ENCODE measurements at regions not wholly inside any gene's neighbourhood (a gene's known extent, or its start where the extent isn't known, plus 50 kb on each side); places are given as distances from the start of the nearest gene placed in this dataset.

DNA sequence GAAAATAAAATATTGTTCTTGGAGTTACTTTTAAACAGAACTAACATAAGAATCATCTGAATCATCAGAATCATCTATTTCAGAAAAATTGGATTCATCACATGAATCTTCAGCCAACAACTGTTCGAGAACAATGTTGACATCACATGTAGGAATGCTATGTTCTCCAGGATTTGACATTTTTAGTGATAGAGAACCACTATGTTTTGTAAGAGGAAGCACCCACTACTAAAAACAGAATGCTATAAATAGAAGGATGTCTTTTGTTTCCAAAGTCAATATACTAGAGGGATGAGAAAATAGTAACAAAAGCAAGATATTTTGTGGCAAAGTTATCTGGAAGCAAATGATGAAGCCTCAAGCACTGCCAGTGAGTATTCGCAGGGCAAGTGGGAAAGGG lies 263.4 kb upstream of the DDI1 start:
- peak; percentile 96 for DNase-seq (ENCODE audit: low read depth)
- TF ChIP-seq, protein P1, sequence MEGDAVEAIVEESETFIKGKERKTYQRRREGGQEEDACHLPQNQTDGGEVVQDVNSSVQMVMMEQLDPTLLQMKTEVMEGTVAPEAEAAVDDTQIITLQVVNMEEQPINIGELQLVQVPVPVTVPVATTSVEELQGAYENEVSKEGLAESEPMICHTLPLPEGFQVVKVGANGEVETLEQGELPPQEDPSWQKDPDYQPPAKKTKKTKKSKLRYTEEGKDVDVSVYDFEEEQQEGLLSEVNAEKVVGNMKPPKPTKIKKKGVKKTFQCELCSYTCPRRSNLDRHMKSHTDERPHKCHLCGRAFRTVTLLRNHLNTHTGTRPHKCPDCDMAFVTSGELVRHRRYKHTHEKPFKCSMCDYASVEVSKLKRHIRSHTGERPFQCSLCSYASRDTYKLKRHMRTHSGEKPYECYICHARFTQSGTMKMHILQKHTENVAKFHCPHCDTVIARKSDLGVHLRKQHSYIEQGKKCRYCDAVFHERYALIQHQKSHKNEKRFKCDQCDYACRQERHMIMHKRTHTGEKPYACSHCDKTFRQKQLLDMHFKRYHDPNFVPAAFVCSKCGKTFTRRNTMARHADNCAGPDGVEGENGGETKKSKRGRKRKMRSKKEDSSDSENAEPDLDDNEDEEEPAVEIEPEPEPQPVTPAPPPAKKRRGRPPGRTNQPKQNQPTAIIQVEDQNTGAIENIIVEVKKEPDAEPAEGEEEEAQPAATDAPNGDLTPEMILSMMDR (IDR thresholded peaks at IDR 0.05; ENCODE audit: low read length, missing control alignments) = no peak
- no peak overlapping the region for H3K4me3 ChIP-seq (replicated peaks; ENCODE audit: low read depth, low read length)

DNA sequence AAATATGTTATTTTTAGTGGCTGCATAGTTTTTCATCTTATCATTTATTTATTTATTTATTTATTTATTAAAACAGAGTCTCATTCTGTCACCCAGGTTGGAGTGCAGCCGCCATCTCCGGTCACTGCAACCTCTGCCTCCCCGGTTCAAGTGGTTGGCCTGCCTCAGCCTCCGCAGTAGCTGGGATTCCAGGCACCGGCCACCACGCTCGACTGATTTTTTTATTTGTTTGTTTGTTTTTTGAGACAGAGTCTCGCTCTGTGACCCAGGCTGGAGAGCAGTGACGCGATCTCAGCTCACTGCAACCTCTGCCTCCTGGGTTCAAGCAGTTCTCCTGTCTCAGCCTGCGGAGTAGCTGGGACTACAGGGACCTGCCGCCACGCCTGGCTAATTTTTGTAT lies 262.9 kb upstream of the DDI1 start:
- DNase-seq (ENCODE audit: low read depth) = no peak
- TF ChIP-seq, protein P1 (IDR thresholded peaks at IDR 0.05; ENCODE audit: low read length, missing control alignments) = no peak
- H3K4me3 ChIP-seq (replicated peaks; ENCODE audit: low read depth, low read length) = no peak overlapping the region

DNA sequence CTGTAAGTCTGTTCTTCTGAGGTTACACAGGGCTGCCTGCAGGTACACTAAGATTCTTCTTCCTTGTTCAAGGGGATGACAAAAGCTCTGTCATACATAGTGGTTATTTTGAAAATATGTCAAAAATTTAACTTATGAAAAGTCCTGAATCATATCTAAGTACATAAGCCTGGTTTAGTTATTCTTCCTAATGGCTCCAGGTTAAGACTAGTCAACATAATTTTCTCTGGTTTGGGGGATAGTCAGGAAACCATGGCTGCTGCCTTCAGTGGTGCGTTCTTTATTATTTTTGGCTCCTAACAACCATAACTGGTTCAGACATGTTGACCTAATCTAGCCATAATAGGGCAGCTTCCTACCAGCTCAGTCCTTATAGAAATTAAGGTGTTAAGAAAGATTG lies 257.4 kb upstream of the DDI1 start:
- no peak for DNase-seq (ENCODE audit: low read depth)
- TF ChIP-seq, protein P1 (IDR thresholded peaks at IDR 0.05; ENCODE audit: low read length, missing control alignments) = no peak
- no peak overlapping the region for H3K4me3 ChIP-seq (replicated peaks; ENCODE audit: low read depth, low read length)

DNA sequence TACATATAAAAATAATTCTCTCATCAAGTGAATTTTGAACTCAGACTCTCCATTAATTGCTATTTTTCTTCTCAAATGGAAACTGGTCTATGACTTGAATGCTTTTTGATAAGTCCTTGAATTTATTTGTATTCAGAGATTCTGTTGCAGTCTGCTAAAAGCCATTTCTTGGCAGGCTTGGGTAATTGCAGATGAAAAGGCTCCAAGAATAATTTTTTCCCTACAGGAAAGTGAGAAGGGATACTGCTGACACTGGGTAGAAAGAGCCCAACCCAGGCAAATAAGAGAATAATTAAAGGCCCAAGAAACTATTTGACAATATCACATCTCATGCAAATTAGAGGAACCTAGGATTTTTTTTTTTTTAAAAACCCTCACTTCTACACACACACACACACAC lies 246.5 kb upstream of the DDI1 start:
- TF ChIP-seq, protein P1 (IDR thresholded peaks at IDR 0.05; ENCODE audit: low read length, missing control alignments) = no peak
- no peak overlapping the region for H3K4me3 ChIP-seq (replicated peaks; ENCODE audit: low read depth, low read length)
- no peak for DNase-seq (ENCODE audit: low read depth)

DNA sequence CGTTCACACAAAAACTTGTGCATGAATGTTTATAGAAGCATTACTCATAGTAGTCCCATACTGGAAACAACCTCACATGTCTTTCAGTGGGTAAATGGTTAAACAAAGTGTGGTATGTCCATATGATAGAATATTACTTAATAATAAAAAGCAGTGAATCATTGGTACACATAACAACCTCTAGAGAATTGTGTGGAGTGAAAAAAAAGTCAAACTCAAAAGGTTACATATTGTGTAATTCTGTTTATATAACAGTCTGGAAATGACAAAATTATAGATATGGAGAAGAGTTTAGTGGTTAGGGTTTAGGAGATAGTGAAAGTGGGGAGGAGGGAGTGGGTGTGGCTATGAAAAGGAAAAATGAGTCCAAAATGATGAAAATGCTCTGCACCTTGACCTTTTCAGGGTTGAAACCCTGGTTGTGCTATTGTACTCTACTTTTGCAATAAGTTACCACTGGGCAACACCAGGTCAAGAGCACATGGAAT lies 243.4 kb upstream of the DDI1 start:
- TF ChIP-seq, protein P1 (IDR thresholded peaks at IDR 0.05; ENCODE audit: low read length, missing control alignments) = no peak
- no peak overlapping the region for H3K4me3 ChIP-seq (replicated peaks; ENCODE audit: low read depth, low read length)
- DNase-seq (ENCODE audit: low read depth) = peak; percentile 69

DNA sequence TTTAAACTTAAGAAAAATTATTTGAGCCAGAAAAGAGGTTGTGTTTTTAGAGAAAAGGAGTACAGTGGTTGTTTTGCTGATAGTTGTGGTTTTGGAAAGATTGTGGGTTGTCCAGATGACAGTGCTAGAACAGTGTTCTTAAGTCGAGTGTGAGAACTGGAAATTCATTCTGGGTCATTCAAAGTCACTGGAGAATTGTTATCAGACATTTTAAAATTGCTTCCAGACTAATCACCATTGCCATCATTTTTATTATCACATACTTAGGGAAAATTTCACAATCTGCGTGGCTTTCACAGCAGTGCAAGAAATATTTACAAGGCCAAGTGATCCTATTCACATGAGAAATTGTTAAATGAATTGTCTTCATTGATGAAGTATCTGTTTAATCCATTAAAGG lies 242.2 kb upstream of the DDI1 start:
- no peak overlapping the region for H3K4me3 ChIP-seq (replicated peaks; ENCODE audit: low read depth, low read length)
- peak; percentile 81 for DNase-seq (ENCODE audit: low read depth)
- TF ChIP-seq, protein P1 (IDR thresholded peaks at IDR 0.05; ENCODE audit: low read length, missing control alignments) = no peak

DNA sequence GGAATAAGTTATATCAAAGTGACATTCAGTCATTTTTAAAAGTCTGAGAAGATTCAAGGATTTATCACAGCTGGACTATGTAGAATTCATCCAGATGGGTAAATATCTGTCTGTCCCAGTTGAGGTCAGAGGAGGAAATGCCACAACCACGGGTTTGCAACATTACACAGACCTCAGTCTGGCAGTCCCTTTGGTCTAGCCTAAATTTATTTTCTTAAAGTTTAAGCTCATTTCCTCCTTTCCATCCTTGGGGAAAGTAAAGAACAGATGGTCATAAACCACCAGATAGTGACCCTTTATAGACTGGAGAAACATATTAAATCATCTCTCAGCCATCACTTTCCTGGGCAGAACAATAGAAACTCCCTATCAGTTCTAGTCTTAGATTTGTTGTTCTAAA lies 238.4 kb upstream of the DDI1 start:
- peak; percentile 93 for DNase-seq (ENCODE audit: low read depth)
- no peak overlapping the region for H3K4me3 ChIP-seq (replicated peaks; ENCODE audit: low read depth, low read length)
- TF ChIP-seq, protein P1 (IDR thresholded peaks at IDR 0.05; ENCODE audit: low read length, missing control alignments) = no peak
